HEK293T (cell line): ENCODE measurements at regions not wholly inside any gene's neighbourhood (a gene's known extent, or its start where the extent isn't known, plus 50 kb on each side); places are given as distances from the start of the nearest gene placed in this dataset.
"Not testable (repeated sequence)": the region's sequence is repeated elsewhere in the genome, so short reads cannot be mapped to it uniquely, and the experiment has no call there.

Experiments
- CTCF ChIA-PET: fragments of 350-600 bp; formaldehyde crosslinking; extraction: SDS; loops from one replicate; lab custom pipeline; 2021; ENCODE audit warnings: antibody characterized with exemption, inconsistent platforms; lab: Yijun Ruan, JAX
- POLR2A ChIA-PET: fragments of 350-600 bp; formaldehyde crosslinking; extraction: SDS; loops from one replicate; lab custom pipeline; 2020; ENCODE audit warnings: antibody characterized with exemption, inconsistent platforms; lab: Yijun Ruan, JAX
- DNase-seq: peaks from one replicate; pipeline ENCODE4 v3.0.0; 2012; ENCODE audit warnings: mixed read lengths; ENCODE audit errors: extremely low spot score
- ARNT ChIP-seq: fragments of 450-650 bp; IDR thresholded peaks from 2 replicates; pipeline ENCODE4 v1.6.1; 2017; ENCODE audit warnings: mild to moderate bottlenecking
- BHLHE40 ChIP-seq: fragments of 450-650 bp; IDR thresholded peaks from 2 replicates; pipeline ENCODE4 v1.6.1; 2016; ENCODE audit warnings: mild to moderate bottlenecking, moderate library complexity, borderline replicate concordance
- CTBP1 ChIP-seq: fragments of 450-650 bp; IDR thresholded peaks from 2 replicates; pipeline ENCODE4 v1.6.1; 2016; ENCODE audit warnings: borderline replicate concordance
- ELF4 ChIP-seq: fragments of 450-650 bp; IDR thresholded peaks from 2 replicates; pipeline ENCODE4 v1.6.1; 2017; ENCODE audit warnings: antibody characterized with exemption
- FOXA1 ChIP-seq: fragments of 450-650 bp; IDR thresholded peaks from 2 replicates; pipeline ENCODE4 v1.6.1; 2016; ENCODE audit warnings: mild to moderate bottlenecking
- FOXK2 ChIP-seq: fragments of 450-650 bp; IDR thresholded peaks from 2 replicates; pipeline ENCODE4 v1.6.1; 2016; ENCODE audit warnings: mild to moderate bottlenecking
- FOXM1 ChIP-seq: fragments of 450-650 bp; IDR thresholded peaks from 2 replicates; pipeline ENCODE4 v1.6.1; 2017; ENCODE audit warnings: mild to moderate bottlenecking, borderline replicate concordance
- HDGF ChIP-seq: fragments of 450-650 bp; IDR thresholded peaks from 2 replicates; pipeline ENCODE4 v1.6.1; 2017; ENCODE audit warnings: antibody characterized with exemption, borderline replicate concordance
- L3MBTL2 ChIP-seq: fragments of 450-650 bp; conservative IDR thresholded peaks from 2 replicates; pipeline ENCODE4 v1.6.1; 2016; ENCODE audit warnings: mild to moderate bottlenecking
- LEF1 ChIP-seq: fragments of 450-650 bp; IDR thresholded peaks from 2 replicates; pipeline ENCODE4 v1.6.1; 2017; ENCODE audit warnings: mild to moderate bottlenecking, borderline replicate concordance
- NFRKB ChIP-seq: fragments of 450-650 bp; IDR thresholded peaks from 2 replicates; pipeline ENCODE4 v1.6.1; 2016; ENCODE audit warnings: mild to moderate bottlenecking, moderate library complexity
- SP1 ChIP-seq: fragments of 450-650 bp; IDR thresholded peaks from 2 replicates; pipeline ENCODE4 v1.6.1; 2017
- SUZ12 ChIP-seq: fragments of 450-650 bp; IDR thresholded peaks from 2 replicates; pipeline ENCODE4 v1.6.1; 2016; ENCODE audit warnings: mild to moderate bottlenecking
- TARDBP ChIP-seq: fragments of 450-650 bp; IDR thresholded peaks from 2 replicates; pipeline ENCODE4 v1.6.1; 2016
- ZNF384 ChIP-seq: fragments of 450-650 bp; IDR thresholded peaks from 2 replicates; pipeline ENCODE4 v1.6.1; 2016
- TF ChIP-seq, protein P1 (sequence below): fragments of 450-650 bp; IDR thresholded peaks from 2 replicates; pipeline ENCODE4 v1.6.1; 2016

DNA sequence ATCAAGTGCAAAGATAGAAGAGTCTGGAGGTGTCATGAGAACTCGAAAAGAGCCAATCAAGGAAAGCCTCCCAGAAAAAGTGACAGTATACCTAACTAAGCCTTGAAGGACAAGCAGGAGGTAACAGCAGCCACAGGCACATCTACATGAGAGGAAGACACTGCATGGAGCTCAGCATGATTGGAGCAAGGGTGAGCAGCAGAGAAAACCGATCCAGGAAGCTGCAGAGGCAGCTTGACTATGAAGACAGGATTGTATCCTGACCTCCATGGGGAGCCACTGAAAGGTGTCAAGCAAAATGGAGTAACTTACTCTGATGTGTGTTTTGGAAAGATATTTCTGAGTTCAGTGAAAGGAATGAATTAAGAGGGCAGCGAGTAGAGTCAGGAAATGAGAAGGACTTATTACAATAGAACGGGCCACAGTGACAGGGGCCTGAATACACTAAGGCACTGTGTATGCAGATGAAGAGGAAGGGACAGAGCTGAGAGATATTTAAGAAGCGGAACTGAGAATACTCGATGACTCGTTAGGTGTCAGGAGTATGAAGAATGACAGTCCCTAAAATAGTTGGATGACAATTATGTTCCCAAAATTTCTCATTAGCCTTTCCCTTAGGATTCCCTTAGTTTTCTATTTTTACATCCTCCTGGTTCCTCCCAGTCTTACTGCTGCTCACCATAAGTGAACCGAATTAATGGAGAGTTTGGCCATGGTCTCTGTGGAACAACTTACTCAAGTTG, 139.3 kb upstream of the NFIA start:
- no peak for DNase-seq
- ChIA-PET POLR2A (no interaction called here), CTCF (no interaction called here)
- TF ChIP-seq SUZ12 (no peak), TARDBP (no peak), NFRKB (no peak), ZNF384 (no peak), HDGF (no peak), ELF4 (no peak), L3MBTL2 (no peak), ARNT (no peak), LEF1 (no peak), CTBP1 (no peak), SP1 (no peak), FOXA1 (no peak), BHLHE40 (no peak)
- TF ChIP-seq, protein P1, sequence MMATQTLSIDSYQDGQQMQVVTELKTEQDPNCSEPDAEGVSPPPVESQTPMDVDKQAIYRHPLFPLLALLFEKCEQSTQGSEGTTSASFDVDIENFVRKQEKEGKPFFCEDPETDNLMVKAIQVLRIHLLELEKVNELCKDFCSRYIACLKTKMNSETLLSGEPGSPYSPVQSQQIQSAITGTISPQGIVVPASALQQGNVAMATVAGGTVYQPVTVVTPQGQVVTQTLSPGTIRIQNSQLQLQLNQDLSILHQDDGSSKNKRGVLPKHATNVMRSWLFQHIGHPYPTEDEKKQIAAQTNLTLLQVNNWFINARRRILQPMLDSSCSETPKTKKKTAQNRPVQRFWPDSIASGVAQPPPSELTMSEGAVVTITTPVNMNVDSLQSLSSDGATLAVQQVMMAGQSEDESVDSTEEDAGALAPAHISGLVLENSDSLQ: no peak

DNA sequence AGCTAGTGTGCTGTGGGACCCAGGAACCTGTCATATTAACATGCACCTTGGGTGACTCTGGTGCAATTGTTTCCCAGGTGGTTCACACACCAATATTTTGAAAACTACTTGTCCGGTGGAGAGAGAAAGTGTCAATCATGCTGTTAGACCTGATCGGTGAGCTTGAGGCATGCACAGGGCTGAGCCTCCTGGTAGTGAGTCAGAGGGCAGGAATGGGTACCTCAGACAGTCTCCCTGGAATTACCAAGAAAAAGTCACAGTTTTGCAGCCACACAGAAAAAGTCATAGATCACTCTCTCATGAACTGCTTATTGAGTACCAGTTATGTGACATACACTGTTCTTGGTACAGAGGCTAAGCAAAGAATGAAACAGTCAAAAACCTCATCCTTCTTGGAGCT, 140.1 kb upstream of the NFIA start:
- ChIA-PET POLR2A (no interaction called here), CTCF (no interaction called here)
- TF ChIP-seq L3MBTL2: no peak
- TF ChIP-seq FOXK2: no peak
- TF ChIP-seq TARDBP: no peak
- no peak for TF ChIP-seq HDGF
- TF ChIP-seq ELF4: no peak
- TF ChIP-seq LEF1: no peak
- no peak for TF ChIP-seq SUZ12
- TF ChIP-seq FOXM1: no peak
- TF ChIP-seq BHLHE40: no peak
- TF ChIP-seq, protein P1: no peak
- no peak for TF ChIP-seq CTBP1
- TF ChIP-seq ZNF384: no peak
- no peak for TF ChIP-seq NFRKB
- DNase-seq: no peak

DNA sequence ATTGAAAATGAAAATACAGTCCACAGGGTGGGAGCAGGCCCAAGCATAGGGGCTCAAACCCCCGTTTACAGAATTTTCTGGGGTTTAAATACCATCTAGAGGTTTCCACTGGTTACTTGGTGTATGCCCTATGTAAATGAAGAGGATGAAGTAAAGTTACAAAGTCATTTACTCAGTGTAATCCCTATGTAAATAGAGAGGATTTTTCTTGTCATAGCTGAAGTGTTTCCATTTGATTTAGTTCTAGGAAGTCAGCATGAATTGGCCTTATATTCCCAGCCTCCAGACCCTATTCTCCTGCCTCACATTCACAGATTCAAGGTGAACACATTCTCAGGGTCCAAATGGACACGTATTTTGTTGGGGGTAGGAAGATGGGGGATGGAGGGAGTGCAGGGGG, 141.7 kb upstream of the NFIA start:
- CTCF ChIA-PET, POLR2A ChIA-PET: not testable (repeated sequence)

DNA sequence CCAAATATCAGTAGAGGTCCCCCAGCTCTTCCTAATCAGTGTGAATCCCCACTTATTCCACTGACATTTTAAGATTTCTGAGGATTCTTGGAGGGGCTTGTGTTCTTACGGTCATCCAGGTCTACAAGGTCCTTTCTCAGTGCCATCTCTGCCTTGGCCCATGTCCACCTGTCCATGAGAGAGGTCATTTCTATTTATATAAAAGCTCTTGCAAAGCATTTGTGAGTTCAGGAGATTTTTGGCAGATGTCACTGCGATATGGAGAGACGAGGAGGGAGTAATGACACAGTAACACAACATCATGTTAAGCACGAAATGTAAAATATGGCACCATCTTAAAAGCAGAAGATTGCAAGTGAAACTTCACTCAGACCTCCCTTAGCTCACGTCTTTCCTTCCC, 144.6 kb upstream of the NFIA start:
- no peak for TF ChIP-seq CTBP1
- DNase-seq: no peak
- ChIA-PET CTCF (no interaction called here), POLR2A (no interaction called here)

More for the DNA sequence above, 141.7 kb upstream of the NFIA start:
- not testable (repeated sequence) for DNase-seq

DNA sequence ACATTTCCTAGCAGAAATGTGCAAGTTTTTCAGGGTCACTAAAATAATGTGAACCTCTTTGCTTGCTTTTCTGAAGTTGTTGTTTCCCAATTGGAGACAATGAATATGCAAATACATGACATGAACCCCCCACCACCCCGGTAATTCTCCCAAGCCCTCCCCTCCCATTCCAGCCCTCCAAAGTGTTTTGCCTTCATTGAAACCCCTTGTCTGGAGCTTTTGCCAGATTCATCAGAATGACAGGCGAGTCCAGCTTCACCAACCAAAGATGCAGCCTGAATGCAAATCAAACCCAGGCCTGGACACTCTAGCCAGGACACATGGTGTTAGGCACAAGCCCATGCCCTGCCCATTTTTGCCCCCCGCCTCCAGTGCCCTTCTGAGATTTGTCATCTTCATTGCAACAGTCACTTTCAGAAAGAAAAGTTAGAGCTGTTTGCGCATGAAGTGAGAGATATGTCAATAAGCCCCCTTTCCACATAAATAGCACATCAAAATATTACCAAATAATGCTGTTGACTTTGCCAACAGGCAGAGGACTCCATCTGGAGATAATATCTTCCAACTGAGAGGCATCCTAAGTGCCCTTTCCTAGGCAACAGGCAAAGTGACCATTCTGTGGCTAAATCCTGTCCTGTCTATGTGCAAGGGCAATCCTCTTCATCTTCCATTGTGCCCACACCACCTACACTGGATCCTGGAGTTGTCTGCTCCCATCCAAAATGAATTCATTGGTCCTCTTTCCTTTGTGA, 145.6 kb upstream of the NFIA start:
- ChIA-PET POLR2A (no interaction called here), CTCF (no interaction called here)
- TF ChIP-seq L3MBTL2: no peak
- no peak for TF ChIP-seq NFRKB
- TF ChIP-seq LEF1: no peak
- TF ChIP-seq, protein P1: no peak
- TF ChIP-seq ELF4: no peak
- TF ChIP-seq SP1: no peak
- no peak for TF ChIP-seq FOXA1
- no peak for TF ChIP-seq TARDBP
- no peak for DNase-seq

DNA sequence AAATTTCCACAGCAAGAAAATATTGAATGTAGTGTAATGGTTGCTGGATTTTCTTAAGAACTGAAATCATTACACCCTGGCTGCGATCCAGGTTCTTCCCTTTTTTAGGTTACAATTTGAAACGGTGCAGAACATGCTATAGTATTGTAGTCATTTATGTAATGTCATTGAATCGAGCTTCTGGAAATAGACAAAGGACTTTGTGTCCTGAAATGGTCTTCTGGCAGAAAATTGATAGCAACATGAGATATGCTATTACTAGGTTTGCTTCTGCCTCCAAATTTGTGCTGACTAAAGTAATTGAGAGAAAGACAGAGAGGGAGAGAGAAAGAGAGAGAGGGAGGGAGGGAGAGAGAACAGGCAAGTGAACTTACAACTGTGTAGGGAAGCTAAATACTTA, 146.2 kb upstream of the NFIA start:
- ChIA-PET POLR2A (no interaction called here), CTCF (no interaction called here)
- DNase-seq: no peak
- TF ChIP-seq LEF1 (no peak), BHLHE40 (no peak), SUZ12 (no peak), ELF4 (no peak), TARDBP (no peak), CTBP1 (no peak), FOXM1 (no peak), FOXA1 (no peak), ZNF384 (no peak), FOXK2 (no peak), L3MBTL2 (no peak), HDGF (no peak), SP1 (no peak)
- TF ChIP-seq, protein P1: no peak
